Memory B cell (primary cell): ENCODE measurements at regions not wholly inside any gene's neighbourhood (a gene's known extent, or its start where the extent isn't known, plus 50 kb on each side); places are given as distances from the start of the nearest gene placed in this dataset.

Source experiments
- ATAC-seq: fragments of 150-1000 bp; cut with Tn5 transposase; 2 replicates; pipeline ENCODE4 v1.10.0; 2021; ENCODE audit warnings: low read depth, mild to moderate bottlenecking, moderate library complexity
- DNase-seq, 2 donors: peaks; one replicate each; pipeline ENCODE4 v3.0.0; 2022; ENCODE audit warnings: low spot score in 2 of 2
- H3K27ac Mint-ChIP-seq: one replicate; pipeline ENCODE4 v1.8.0; 2022; ENCODE audit warnings: mild to moderate bottlenecking, moderate library complexity, mixed read lengths
- H3K27me3 Mint-ChIP-seq: one replicate; pipeline ENCODE4 v1.8.0; 2022; ENCODE audit warnings: mixed read lengths
- H3K36me3 Mint-ChIP-seq: one replicate; pipeline ENCODE4 v1.8.0; 2022; ENCODE audit warnings: mild to moderate bottlenecking, mixed read lengths
- H3K4me1 Mint-ChIP-seq: one replicate; pipeline ENCODE4 v1.8.0; 2022; ENCODE audit warnings: mixed read lengths
- H3K4me3 Mint-ChIP-seq: one replicate; pipeline ENCODE4 v1.8.0; 2022; ENCODE audit warnings: mild to moderate bottlenecking, moderate library complexity, mixed read lengths
- H3K9me3 Mint-ChIP-seq: one replicate; pipeline ENCODE4 v1.8.0; 2022; ENCODE audit warnings: mixed read lengths

DNA sequence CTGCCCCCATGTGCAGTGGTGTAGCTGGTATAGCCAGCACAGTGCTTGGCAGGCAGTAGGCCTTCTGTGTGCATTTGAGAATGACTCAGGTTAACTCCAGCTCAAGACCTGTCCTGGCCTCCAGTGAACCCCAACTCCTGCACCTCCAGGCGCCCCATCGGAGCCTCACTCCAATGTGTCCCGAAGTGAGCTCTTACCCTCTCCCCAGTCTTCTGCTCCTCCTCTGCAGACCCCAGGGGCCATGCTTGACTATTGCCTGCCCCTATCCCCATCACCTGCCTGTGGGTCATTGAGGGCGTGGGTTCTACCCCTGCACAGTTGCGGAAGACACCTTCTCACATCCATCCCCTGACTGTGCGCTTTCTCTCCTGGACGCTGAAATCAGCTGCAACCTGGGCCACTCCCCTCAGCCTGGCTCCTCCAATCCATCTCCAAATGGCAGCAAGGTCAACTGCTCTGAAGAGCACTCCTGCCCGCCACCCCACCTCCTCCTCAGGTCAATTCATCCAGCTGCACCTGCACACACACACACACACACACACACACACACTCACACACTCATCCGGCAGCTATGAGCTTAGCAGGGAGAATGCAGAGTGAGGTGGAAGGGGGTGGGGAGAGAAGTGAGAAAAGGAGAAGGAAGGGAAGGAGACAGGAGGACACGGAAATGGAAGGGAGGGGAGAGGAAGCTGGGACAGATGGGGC lies 130.3 kb upstream of the GLI2 start:
- no peak for DNase-seq
- no peak for ATAC-seq
- peaks cover 2% of the 10 kb centered on the region for H3K36me3 Mint-ChIP-seq
- peaks cover 15% of the 10 kb centered on the region for H3K27me3 Mint-ChIP-seq
- no peak overlapping the region for H3K4me3 Mint-ChIP-seq
- peaks cover 2% of the 10 kb centered on the region for H3K9me3 Mint-ChIP-seq
- H3K27ac Mint-ChIP-seq: no peak overlapping the region
- no peaks in the 10 kb centered on the region for H3K4me1 Mint-ChIP-seq

DNA sequence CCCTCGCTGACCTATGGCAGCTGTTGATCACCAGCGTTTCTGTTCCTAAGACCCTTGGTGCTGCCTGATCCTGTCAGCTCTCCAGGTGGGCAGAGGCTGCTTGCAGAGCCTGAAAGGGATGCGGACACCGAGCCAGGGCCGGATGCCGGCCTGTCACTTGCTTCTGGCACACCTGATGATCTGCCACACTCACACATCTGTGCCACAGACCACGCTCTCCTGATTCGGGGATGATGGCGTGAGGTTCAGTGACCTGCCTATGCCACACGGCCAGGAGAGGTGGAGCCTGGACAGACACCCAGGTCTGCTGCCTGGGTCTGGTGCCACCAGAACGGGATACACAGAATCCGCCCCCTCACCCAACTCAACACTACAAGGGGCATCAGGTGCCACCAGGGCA lies 129.4 kb upstream of the GLI2 start:
- ATAC-seq (no peak), DNase-seq (no peak)
- peaks cover 2% of the 10 kb centered on the region for H3K9me3 Mint-ChIP-seq
- H3K4me1 Mint-ChIP-seq: no peaks in the 10 kb centered on the region
- no peak overlapping the region for H3K4me3 Mint-ChIP-seq
- H3K27me3 Mint-ChIP-seq: peaks cover 15% of the 10 kb centered on the region
- no peak overlapping the region for H3K27ac Mint-ChIP-seq
- peaks cover 2% of the 10 kb centered on the region for H3K36me3 Mint-ChIP-seq

DNA sequence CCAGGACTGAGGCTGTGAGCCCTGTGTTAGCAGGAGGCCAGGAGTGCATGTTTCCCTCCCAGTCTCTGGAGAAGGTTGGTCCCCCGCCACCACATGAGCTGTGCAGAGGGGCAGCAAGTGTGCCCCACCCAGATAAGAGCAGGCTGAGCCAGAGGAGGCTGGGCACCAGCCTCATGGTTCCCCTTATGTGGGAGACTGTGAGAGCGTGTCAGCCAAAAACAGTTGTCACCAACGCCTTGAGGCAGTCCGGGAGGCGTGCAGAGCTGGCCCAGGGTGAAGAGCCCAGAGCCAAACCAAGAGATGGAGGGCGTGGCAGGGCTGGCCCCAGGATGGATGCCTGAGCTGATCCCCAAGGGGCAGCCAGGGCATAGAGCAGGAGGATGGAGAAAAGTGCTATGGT lies 128.7 kb upstream of the GLI2 start:
- no peak overlapping the region for H3K4me3 Mint-ChIP-seq
- ATAC-seq (no peak), DNase-seq (no peak)
- H3K27ac Mint-ChIP-seq: no peak overlapping the region
- peaks cover 15% of the 10 kb centered on the region for H3K27me3 Mint-ChIP-seq
- H3K9me3 Mint-ChIP-seq: peaks cover 2% of the 10 kb centered on the region
- H3K36me3 Mint-ChIP-seq: peaks cover 2% of the 10 kb centered on the region
- no peaks in the 10 kb centered on the region for H3K4me1 Mint-ChIP-seq

DNA sequence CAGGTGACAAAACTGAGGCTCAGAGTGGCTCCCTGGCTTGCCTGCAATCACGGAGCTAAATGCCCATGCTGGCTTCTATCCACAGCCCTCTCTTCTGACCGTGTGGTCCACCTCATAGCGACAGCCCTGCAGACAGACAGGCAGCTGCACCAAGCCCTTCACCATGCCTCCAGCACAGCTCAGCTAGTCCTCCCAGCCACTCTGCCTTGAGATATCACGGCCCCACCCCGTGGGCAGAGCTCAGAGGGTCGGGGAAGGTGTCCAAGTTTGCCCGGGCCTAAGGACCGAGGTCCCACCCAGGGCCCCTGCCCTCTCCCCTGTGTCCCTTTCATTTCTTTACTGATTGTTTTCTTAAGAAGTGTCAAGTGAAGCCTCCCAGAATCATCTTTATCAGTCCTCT lies 128.2 kb upstream of the GLI2 start:
- Mint-ChIP-seq H3K36me3 (peaks cover 2% of the 10 kb centered on the region), H3K9me3 (peaks cover 2% of the 10 kb centered on the region), H3K4me3 (no peak overlapping the region), H3K27me3 (peaks cover 20% of the 10 kb centered on the region), H3K4me1 (no peaks in the 10 kb centered on the region), H3K27ac (no peak overlapping the region)
- DNase-seq (no peak), ATAC-seq (no peak)

DNA sequence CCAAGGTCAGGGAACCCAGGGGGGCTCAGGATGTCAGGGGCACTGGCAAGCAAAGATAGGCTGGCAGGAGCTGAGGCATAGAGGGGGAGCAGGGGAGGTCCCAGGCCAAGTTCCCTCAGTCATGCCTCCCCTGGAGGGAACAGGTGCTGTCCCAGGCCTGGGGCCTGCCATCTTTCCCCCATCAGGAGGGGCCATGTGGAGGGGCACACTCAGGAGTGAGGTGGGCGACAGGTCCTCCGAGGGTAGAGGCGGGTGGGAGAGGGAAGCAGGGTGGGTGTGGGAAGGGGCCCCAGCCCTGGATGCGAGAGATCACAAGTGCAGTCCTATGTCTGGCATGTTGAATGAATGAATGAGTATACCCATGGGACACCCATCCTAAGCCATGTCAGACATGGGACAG lies 127.7 kb upstream of the GLI2 start:
- DNase-seq (no peak), ATAC-seq (no peak)
- Mint-ChIP-seq H3K9me3 (peaks cover 2% of the 10 kb centered on the region), H3K27me3 (peaks cover 20% of the 10 kb centered on the region), H3K4me1 (no peaks in the 10 kb centered on the region), H3K27ac (no peak overlapping the region), H3K4me3 (no peak overlapping the region), H3K36me3 (peaks cover 2% of the 10 kb centered on the region)

DNA sequence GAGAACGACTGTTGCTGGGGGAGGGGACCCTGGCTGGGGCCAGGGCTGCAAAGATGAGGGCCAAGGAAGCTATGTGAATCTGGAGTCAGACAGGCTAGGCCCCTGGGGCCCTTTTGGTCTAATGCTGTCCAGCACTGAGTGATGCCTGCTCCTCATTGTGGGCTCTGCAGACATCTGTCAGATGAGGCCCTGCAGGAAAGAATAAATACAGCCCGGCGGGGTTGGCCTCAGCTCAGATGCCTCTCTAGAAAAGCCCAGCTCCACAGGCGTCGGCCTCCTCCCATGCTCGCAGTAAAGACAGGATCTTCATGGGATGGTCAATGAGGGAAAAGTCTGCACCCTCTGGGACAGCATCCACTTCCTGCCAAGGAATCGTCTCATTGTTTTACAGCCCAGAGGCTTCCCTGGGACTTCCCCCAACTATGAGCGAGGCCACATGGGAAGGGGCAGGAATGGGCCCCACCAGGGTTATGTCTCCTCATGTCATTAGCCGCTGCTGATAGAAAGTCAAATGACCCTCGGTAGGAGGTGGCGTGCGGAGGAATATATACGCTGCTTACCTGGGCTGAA lies 125.8 kb upstream of the GLI2 start:
- ATAC-seq: no peak
- H3K27ac Mint-ChIP-seq: no peak overlapping the region

DNA sequence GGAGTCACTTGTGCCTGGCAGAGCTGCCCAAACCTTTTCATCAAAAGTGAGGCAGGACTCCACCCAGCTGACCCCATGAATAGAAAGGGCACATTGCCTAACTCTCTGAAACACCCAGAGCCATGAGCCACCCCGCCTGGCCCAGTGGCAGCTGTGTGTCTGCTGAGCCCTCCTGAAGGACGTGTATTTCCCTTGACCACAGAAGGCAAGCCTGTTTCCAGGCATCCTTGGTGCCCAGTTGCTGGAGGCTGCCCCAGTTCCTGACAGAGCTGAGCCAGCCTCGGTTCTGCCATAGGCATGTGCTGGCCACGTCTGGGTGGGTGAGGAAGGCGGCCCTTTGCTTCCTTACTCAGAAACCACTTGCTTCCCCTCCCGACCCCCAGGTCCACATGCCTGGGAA lies 124.7 kb upstream of the GLI2 start:
- DNase-seq: no peak
- ATAC-seq: no peak
- Mint-ChIP-seq H3K4me3 (no peak overlapping the region), H3K27ac (no peak overlapping the region), H3K27me3 (peaks cover 11% of the 10 kb centered on the region), H3K9me3 (no peaks in the 10 kb centered on the region), H3K4me1 (no peaks in the 10 kb centered on the region), H3K36me3 (no peaks in the 10 kb centered on the region)

More for the DNA sequence above, 125.8 kb upstream of the GLI2 start:
- no peak for DNase-seq
- Mint-ChIP-seq H3K9me3 (no peaks in the 10 kb centered on the region), H3K4me1 (no peaks in the 10 kb centered on the region), H3K36me3 (no peaks in the 10 kb centered on the region), H3K4me3 (no peak overlapping the region), H3K27me3 (peaks cover 16% of the 10 kb centered on the region)

DNA sequence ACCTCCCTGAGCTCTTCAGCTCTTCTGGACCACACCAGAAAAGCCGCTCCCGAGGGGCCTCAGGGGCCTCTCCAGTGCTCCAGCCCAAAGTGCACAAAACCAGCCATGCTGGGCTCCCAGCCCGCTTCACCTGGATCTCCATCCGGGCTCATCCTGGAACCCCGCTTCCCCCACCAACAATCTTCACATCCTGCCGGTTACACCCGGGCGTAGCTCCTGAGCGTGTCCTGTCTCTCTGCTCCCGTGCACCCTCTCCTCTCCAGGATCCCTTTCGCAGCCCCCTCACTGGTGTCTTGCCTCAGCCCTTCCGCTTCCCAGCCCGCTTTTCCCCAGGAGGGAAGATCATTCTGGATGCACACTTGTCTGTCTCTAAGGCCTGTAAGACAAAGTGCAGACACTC lies 123.7 kb upstream of the GLI2 start:
- Mint-ChIP-seq H3K4me1 (no peaks in the 10 kb centered on the region), H3K27ac (no peak overlapping the region), H3K9me3 (no peaks in the 10 kb centered on the region), H3K4me3 (no peak overlapping the region), H3K27me3 (peaks cover 11% of the 10 kb centered on the region), H3K36me3 (no peaks in the 10 kb centered on the region)
- DNase-seq (no peak), ATAC-seq (no peak)

DNA sequence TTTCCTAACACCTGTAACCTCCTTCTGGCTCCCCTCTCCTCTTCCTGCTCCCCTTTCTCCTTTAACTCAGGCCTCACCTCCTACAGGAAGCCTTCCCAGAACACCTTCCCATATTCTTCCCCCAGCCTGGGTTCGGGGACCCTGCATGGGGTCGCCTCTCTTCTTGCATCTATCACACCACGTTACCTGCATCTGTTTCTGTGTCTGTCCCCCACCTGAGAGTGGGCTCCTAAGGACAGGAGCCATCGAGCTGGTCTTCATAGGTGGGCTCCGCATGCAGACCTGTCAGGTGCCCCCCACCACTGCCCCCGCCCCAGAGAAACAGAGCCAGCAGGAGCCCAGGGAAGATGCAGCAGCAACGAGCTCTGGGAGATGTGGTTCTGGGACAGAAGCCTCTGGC lies 123.2 kb upstream of the GLI2 start:
- no peak for ATAC-seq
- no peak for DNase-seq
- H3K4me1 Mint-ChIP-seq: no peaks in the 10 kb centered on the region
- no peaks in the 10 kb centered on the region for H3K9me3 Mint-ChIP-seq
- H3K36me3 Mint-ChIP-seq: no peaks in the 10 kb centered on the region
- H3K27ac Mint-ChIP-seq: no peak overlapping the region
- H3K27me3 Mint-ChIP-seq: peaks cover 11% of the 10 kb centered on the region
- H3K4me3 Mint-ChIP-seq: no peak overlapping the region

DNA sequence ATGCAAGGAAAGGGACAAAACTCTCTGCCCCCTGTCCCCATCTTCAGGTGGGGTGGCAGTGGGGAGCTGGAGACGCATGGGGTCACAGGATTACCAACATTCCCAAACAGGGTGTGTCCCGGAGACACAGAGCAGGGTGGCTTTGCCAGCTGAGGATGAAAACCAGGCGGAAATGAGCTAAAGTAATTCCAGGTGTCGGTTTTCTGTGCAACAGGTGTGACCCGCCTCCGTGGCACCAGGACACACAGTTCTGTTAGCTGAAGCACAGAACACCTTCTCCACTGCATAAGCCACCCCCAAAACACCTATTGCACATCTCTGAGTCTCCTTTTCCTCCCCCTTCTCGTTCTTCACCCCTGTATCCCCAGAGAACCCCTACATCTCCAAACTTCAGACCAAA lies 122.7 kb upstream of the GLI2 start:
- no peak for DNase-seq
- no peaks in the 10 kb centered on the region for H3K9me3 Mint-ChIP-seq
- H3K4me1 Mint-ChIP-seq: no peaks in the 10 kb centered on the region
- no peak overlapping the region for H3K27ac Mint-ChIP-seq
- H3K36me3 Mint-ChIP-seq: no peaks in the 10 kb centered on the region
- ATAC-seq: no peak
- no peak overlapping the region for H3K4me3 Mint-ChIP-seq
- H3K27me3 Mint-ChIP-seq: peaks cover 11% of the 10 kb centered on the region

DNA sequence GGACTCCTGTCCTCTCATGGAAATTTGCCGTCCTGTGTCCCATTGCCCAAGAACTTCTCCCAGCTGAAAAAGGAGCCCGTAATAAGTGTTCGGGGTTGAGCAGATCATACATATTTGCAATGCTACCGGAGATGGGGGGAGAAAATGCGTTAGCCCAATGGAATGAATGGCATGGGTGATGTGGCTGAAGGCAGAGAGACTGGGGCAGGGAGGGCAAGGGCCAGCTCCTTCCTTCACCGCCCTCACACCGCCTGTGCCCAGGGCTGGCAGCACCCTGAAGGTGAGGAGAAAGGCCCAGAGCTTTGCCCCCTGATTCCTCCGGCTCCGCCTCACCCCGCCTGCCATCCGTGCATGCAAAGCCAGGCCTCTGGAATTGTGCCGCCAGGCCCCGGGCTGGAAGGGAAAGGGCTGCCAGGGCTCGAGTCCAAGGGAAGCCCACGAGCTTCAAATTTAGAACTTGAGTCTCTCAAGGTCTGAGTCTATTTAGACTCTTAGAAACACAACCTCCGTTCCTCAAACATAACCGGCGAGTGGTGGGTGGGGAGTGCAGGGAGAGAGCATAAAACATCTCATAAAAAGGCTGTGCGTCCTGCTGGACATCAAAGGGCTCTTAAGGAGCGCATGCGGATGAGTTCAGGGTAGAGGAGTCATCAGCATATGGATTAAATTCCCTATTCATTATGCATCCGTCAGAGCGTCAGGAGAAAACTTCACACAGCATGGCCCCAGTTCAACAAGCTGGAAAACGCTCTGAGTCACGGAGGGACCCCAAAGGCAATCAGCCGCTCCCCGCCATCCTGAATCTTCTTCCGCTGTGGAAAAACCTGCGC lies 121.7 kb upstream of the GLI2 start:
- Mint-ChIP-seq H3K9me3 (no peaks in the 10 kb centered on the region), H3K36me3 (no peaks in the 10 kb centered on the region), H3K27ac (no peak overlapping the region), H3K4me1 (no peaks in the 10 kb centered on the region), H3K27me3 (peaks cover 11% of the 10 kb centered on the region), H3K4me3 (no peak overlapping the region)
- DNase-seq (no peak), ATAC-seq (no peak)

DNA sequence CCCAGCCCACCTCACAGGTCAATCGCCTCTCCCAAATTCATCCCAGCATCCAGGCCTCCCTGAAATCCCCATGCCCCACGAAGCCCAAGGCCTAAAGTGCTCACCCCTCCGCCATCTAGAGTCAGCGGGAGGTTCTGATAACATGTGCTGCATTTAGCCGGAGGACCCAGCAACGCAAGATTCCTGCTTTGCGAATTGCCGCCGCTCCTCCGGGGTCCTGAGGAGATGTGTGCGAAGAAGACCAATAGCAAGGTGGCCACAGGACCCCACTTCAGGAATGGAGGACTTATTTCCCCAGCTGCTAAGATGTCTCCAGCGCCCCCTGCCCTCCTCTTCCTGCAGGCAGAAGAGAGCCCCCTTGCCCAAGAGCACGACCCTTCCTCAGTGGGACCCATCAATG lies 120.8 kb upstream of the GLI2 start:
- Mint-ChIP-seq H3K4me1 (no peaks in the 10 kb centered on the region), H3K9me3 (no peaks in the 10 kb centered on the region), H3K27ac (no peak overlapping the region), H3K27me3 (peaks cover 11% of the 10 kb centered on the region), H3K36me3 (no peaks in the 10 kb centered on the region), H3K4me3 (no peak overlapping the region)
- no peak for ATAC-seq
- DNase-seq: no peak

DNA sequence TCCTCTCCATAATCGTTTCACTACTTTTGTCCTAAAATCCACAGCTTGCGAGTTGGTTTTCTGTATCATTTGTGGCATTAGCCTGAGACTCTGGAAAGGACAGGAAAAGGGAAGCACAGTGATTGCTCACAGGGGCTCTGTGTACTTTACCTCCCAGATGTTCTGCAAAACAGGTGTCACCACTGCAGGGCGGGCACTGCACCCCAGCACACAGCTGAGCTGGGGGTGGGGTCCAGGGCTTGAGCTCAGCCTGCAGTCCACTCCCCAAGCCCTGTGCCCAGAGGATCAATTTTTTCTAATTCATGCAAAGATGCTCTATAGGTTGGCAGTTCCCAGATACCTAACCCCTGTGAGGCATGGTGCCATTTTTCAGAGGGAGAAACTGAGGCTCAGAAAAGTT lies 119.4 kb upstream of the GLI2 start:
- DNase-seq (no peak), ATAC-seq (no peak)
- Mint-ChIP-seq H3K4me3 (no peak overlapping the region), H3K9me3 (no peaks in the 10 kb centered on the region), H3K36me3 (no peaks in the 10 kb centered on the region), H3K27ac (no peak overlapping the region), H3K27me3 (peaks cover 11% of the 10 kb centered on the region), H3K4me1 (no peaks in the 10 kb centered on the region)

DNA sequence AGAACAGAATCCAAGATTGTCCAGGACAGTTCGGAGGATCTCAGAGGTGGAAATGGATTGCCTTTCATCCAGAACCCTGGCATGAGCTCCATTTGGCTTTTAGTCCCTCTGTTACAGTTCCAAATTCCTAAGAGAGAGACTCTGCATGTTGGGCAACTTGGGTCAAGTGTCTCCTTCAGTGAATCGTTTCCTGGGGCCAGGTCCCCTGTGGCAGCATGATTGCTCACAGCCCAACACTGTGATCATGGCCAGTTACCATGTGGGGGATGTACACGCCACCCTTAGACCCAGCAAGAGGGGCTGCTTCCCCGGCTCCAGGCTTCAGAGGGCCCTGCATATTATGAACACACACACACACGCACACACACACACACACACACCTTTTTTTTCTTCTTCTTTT lies 118.6 kb upstream of the GLI2 start:
- peaks cover 10% of the 10 kb centered on the region for H3K27me3 Mint-ChIP-seq
- no peaks in the 10 kb centered on the region for H3K9me3 Mint-ChIP-seq
- H3K36me3 Mint-ChIP-seq: no peaks in the 10 kb centered on the region
- no peak overlapping the region for H3K4me3 Mint-ChIP-seq
- H3K4me1 Mint-ChIP-seq: no peaks in the 10 kb centered on the region
- H3K27ac Mint-ChIP-seq: no peak overlapping the region
- DNase-seq (no peak), ATAC-seq (no peak)
